Osteocyte (in vitro differentiated cells): ENCODE measurements at regions not wholly inside any gene's neighbourhood (a gene's known extent, or its start where the extent isn't known, plus 50 kb on each side); places are given as distances from the start of the nearest gene placed in this dataset.

Source experiments
- DNase-seq: peaks from one replicate; pipeline ENCODE4 v3.0.0; 2021; ENCODE audit warnings: mixed read lengths; ENCODE audit not compliant: unreplicated experiment; ENCODE audit errors: extremely low spot score
- H3K27ac Mint-ChIP-seq: one replicate; pipeline ENCODE4 v1.8.0; 2021; ENCODE audit warnings: mild to moderate bottlenecking, mixed read lengths; ENCODE audit not compliant: unreplicated experiment
- H3K27me3 Mint-ChIP-seq: one replicate; pipeline ENCODE4 v1.8.0; 2021; ENCODE audit warnings: mixed read lengths; ENCODE audit not compliant: unreplicated experiment
- H3K36me3 Mint-ChIP-seq: one replicate; pipeline ENCODE4 v1.8.0; 2021; ENCODE audit warnings: mixed read lengths; ENCODE audit not compliant: unreplicated experiment
- H3K4me1 Mint-ChIP-seq: one replicate; pipeline ENCODE4 v1.8.0; 2021; ENCODE audit warnings: mixed read lengths; ENCODE audit not compliant: unreplicated experiment
- H3K4me3 Mint-ChIP-seq: one replicate; pipeline ENCODE4 v1.8.0; 2021; ENCODE audit warnings: mild to moderate bottlenecking, moderate library complexity, mixed read lengths; ENCODE audit not compliant: unreplicated experiment
- H3K9me3 Mint-ChIP-seq: one replicate; pipeline ENCODE4 v1.8.0; 2021; ENCODE audit warnings: mixed read lengths; ENCODE audit not compliant: unreplicated experiment
- TF ChIP-seq, protein P1 (sequence below): fragments of 200-600 bp; sonication (generic); IDR thresholded peaks from 2 replicates; pipeline ENCODE4 v1.5.0; 2021; ENCODE audit warnings: antibody characterized with exemption, mild to moderate bottlenecking, moderate library complexity

DNA sequence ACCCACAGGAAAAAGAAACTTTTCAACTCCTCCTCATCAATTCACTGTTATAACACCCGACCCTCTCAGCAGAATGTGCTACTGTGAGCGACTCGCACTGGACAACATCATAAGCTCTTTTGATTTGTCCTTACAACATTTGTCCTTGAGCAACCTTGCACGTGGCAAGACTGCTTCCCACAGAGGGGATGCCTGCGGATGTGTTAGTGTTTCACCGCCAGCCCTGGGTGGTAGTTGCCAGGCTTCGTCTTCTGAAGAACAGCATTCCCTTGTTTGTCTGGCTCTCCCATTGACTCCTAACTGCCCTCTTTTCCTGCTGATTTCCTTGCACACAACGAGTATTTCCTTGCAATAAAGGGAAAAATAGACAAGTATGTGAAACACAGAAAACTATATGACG lies 111.4 kb upstream of the SLC7A1 start:
- DNase-seq: no peak
- peaks cover 42% of the 10 kb centered on the region for H3K4me1 Mint-ChIP-seq
- H3K4me3 Mint-ChIP-seq: no peak overlapping the region
- no peaks in the 10 kb centered on the region for H3K27me3 Mint-ChIP-seq
- H3K27ac Mint-ChIP-seq: peak overlapping the region; percentile 29
- H3K9me3 Mint-ChIP-seq: no peaks in the 10 kb centered on the region
- no peaks in the 10 kb centered on the region for H3K36me3 Mint-ChIP-seq
- TF ChIP-seq, protein P1, sequence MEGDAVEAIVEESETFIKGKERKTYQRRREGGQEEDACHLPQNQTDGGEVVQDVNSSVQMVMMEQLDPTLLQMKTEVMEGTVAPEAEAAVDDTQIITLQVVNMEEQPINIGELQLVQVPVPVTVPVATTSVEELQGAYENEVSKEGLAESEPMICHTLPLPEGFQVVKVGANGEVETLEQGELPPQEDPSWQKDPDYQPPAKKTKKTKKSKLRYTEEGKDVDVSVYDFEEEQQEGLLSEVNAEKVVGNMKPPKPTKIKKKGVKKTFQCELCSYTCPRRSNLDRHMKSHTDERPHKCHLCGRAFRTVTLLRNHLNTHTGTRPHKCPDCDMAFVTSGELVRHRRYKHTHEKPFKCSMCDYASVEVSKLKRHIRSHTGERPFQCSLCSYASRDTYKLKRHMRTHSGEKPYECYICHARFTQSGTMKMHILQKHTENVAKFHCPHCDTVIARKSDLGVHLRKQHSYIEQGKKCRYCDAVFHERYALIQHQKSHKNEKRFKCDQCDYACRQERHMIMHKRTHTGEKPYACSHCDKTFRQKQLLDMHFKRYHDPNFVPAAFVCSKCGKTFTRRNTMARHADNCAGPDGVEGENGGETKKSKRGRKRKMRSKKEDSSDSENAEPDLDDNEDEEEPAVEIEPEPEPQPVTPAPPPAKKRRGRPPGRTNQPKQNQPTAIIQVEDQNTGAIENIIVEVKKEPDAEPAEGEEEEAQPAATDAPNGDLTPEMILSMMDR: no peak

DNA sequence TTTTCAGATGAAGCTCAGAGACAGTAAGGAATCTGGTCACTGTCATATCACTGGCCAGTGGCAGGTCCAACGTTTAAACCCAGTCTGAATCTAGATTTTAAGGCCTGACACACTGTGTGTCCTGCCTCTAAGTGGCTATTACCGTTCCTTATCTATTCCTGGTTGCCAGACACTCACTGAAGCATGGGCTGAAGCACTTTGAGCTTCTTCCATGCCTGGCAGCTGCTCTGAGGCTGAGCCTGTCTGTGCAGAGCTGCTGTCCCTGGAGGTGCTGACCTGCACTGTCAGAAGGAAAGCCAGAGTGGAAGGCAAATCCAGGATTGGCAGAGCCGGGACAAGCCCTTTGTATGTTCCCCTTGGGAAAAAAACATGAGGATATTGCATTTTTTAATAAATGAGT lies 109.2 kb upstream of the SLC7A1 start:
- Mint-ChIP-seq H3K36me3 (no peaks in the 10 kb centered on the region), H3K4me1 (peaks cover 45% of the 10 kb centered on the region), H3K9me3 (no peaks in the 10 kb centered on the region), H3K27me3 (no peaks in the 10 kb centered on the region), H3K27ac (no peak overlapping the region), H3K4me3 (no peak overlapping the region)
- no peak for DNase-seq
- TF ChIP-seq, protein P1: no peak

DNA sequence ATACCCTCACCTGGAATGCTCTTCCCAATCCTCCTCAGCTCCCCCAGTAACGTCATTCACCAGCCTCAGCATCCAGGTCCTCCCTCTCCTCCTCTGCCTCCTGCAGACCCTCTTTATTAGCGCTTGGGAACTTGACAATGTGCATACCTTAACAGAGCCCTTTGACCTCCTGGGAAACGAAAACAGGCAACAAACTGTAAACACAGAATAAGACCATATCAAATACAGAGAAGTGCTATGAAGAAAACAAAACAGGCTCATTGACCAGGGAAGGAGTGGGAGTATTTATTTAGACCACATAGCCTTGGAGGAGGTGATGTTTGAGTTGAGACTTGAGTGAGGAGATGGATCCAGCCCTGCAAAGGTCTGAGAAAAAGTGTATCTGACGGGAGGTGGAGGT lies 107.9 kb upstream of the SLC7A1 start:
- no peaks in the 10 kb centered on the region for H3K36me3 Mint-ChIP-seq
- peaks cover 45% of the 10 kb centered on the region for H3K4me1 Mint-ChIP-seq
- no peaks in the 10 kb centered on the region for H3K27me3 Mint-ChIP-seq
- no peak for DNase-seq
- H3K27ac Mint-ChIP-seq: peak overlapping the region; percentile 84
- no peaks in the 10 kb centered on the region for H3K9me3 Mint-ChIP-seq
- H3K4me3 Mint-ChIP-seq: peak overlapping the region; percentile 4
- TF ChIP-seq, protein P1: no peak

DNA sequence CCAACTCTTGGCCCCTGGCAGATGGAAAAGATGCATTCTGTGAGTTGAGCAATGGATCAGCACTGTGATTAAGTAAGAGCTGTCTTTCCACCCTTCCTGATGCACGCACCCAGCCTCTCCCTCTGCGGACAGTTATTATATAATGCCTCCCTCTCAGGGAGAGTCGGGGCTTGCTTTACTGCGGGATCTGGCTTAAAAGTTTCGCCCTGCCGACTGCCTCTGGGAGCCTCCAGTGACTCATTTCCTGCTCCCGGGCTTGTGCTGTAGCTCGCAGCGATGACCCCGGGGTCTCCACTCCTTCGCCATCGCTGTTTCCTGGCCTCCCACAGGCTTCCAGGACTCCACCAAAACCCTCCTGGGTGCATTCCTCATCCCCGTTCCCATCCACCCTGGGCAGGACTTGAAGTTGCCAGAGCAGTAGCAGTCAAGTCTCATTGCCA lies 107.4 kb upstream of the SLC7A1 start:
- H3K36me3 Mint-ChIP-seq: no peaks in the 10 kb centered on the region
- H3K27me3 Mint-ChIP-seq: no peaks in the 10 kb centered on the region
- H3K4me1 Mint-ChIP-seq: peaks cover 45% of the 10 kb centered on the region
- H3K27ac Mint-ChIP-seq: peak overlapping the region; percentile 84
- peak overlapping the region; percentile 55 for H3K4me3 Mint-ChIP-seq
- TF ChIP-seq, protein P1: no peak
- H3K9me3 Mint-ChIP-seq: no peaks in the 10 kb centered on the region
- no peak for DNase-seq

DNA sequence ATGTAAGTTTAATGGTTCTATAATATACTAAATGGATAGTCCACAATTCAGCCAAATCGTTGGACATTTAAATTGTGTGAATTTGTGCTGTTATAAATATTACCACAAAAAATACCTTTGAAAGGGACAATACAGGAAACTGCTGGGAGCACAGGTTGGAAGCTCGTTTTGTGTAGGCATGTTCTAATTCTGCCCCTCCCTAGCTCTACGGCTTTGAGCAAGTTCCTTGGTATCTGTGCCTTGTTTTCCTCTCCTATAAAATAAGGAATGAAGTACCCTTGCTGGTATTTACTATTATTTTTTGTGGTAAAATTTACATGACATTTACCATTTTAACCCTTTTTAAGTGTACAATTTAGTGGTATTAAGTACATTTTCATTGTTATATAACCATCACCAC lies 102.6 kb upstream of the SLC7A1 start:
- TF ChIP-seq, protein P1: no peak
- Mint-ChIP-seq H3K4me1 (peaks cover 12% of the 10 kb centered on the region), H3K27ac (no peak overlapping the region), H3K27me3 (no peaks in the 10 kb centered on the region), H3K36me3 (no peaks in the 10 kb centered on the region), H3K9me3 (no peaks in the 10 kb centered on the region), H3K4me3 (no peak overlapping the region)
- no peak for DNase-seq
